HCT116 (cell line): ENCODE measurements at regions not wholly inside any gene's neighbourhood (a gene's known extent, or its start where the extent isn't known, plus 50 kb on each side); places are given as distances from the start of the nearest gene placed in this dataset.

ENCODE experiments used
- ATAC-seq: fragments of 200-7000 bp; cut with Tn5 transposase; 2 replicates; pipeline ENCODE4 v1.9.1; 2020; ENCODE audit warnings: mild to moderate bottlenecking, moderate library complexity
- BruUV-seq: library from RNA; stranded (reverse); fragments of 400-500 nt; replicated peaks from 2 replicates; lab custom pipeline; 2021; lab: Mats Ljungman, UMichigan
- CTCF ChIA-PET: fragments of 300-600 bp; sonication (Branson Sonifier 250); formaldehyde crosslinking; loops from one replicate; lab custom pipeline; 2021; ENCODE audit warnings: antibody characterized with exemption; lab: Charles Lee
- POLR2A ChIA-PET: fragments of 300-600, 350-600 bp; sonication (Branson Sonifier 250); formaldehyde crosslinking; loops from one replicate; lab custom pipeline; 2021; ENCODE audit warnings: antibody characterized with exemption; lab: Charles Lee
- RAD21 ChIA-PET, 2 experiments: fragments of 300-600 bp; sonication (Branson Sonifier 250); formaldehyde crosslinking; loops; one replicate each; lab custom pipeline; 2023; ENCODE audit warnings: low total read pairs in 2 of 2; ENCODE audit not compliant: uncharacterized antibody in 2 of 2, unreplicated experiment in 2 of 2, low non-redundant PET in 1 of 2; lab: Charles Lee
- DNase-seq: peaks from one replicate; pipeline ENCODE4 v3.0.0-alpha.2; 2010; ENCODE audit warnings: low read depth, low spot score
- H2AFZ ChIP-seq: fragments of 200-600 bp; shearing (Covaris generic), sonication (generic); 2 replicates; pipeline ENCODE4 v1.6.1; 2017; ENCODE audit warnings: low read depth, mixed run types, mixed read lengths, antibody characterized with exemption, low read length; ENCODE audit not compliant: poor library complexity, severe bottlenecking
- H3K27ac ChIP-seq: 2 replicates; pipeline ENCODE4 v1.5.1; 2012; ENCODE audit warnings: low read depth, low read length
- H3K27me3 ChIP-seq: fragments of 200-600 bp; sonication (generic); 2 replicates; pipeline ENCODE4 v1.6.1; 2016; ENCODE audit warnings: mixed run types, low read length, mixed read lengths; ENCODE audit not compliant: insufficient read depth
- H3K36me3 ChIP-seq, 2 experiments: fragments of 200-500 bp in 1 of 2; fragments of 200-600 bp in 1 of 2; sonication (Bioruptor generic) in 1 of 2; sonication (generic) in 1 of 2; 2 replicates each; pipeline versions ENCODE4 v1.5.1 to v1.6.1; 2014 to 2016; ENCODE audit warnings: low read length in 2 of 2, inconsistent platforms in 1 of 2, mixed read lengths in 1 of 2, mixed run types in 1 of 2; ENCODE audit not compliant: insufficient read depth in 2 of 2, control insufficient read depth in 1 of 2
- H3K4me1 ChIP-seq, 2 experiments: fragments of 200-600 bp in 1 of 2; sonication (generic) in 1 of 2; 2 replicates each; pipeline versions ENCODE4 v1.5.1 to v1.6.1; 2012 to 2017; ENCODE audit warnings: low read length in 2 of 2, inconsistent platforms in 1 of 2, mild to moderate bottlenecking in 1 of 2, mixed read lengths in 1 of 2, mixed run types in 1 of 2, moderate library complexity in 1 of 2; ENCODE audit not compliant: insufficient read depth in 2 of 2, control insufficient read depth in 1 of 2
- H3K4me2 ChIP-seq: fragments of 200-600 bp; sonication (generic); 2 replicates; pipeline ENCODE4 v1.6.1; 2017; ENCODE audit warnings: mixed run types, low read length, mixed read lengths
- H3K4me3 ChIP-seq, 2 experiments: fragments of 200-600 bp in 1 of 2; sonication (generic) in 1 of 2; replicated peaks in 1 of 2; 2 replicates each; pipeline ENCODE4 v1.5.1; 2011 to 2016; ENCODE audit warnings: low read length in 2 of 2, control low read depth in 1 of 2, low read depth in 1 of 2, mild to moderate bottlenecking in 1 of 2, mixed read lengths in 1 of 2, mixed run types in 1 of 2
- H3K79me2 ChIP-seq: fragments of 200-600 bp; sonication (generic); 2 replicates; pipeline ENCODE4 v1.6.1; 2017; ENCODE audit warnings: mild to moderate bottlenecking, mixed run types, low read length, moderate library complexity, mixed read lengths; ENCODE audit not compliant: insufficient read depth
- H3K9ac ChIP-seq: fragments of 200-600 bp; sonication (generic); 2 replicates; pipeline ENCODE4 v1.6.1; 2016; ENCODE audit warnings: low read length, mixed read lengths
- H3K9me2 ChIP-seq: fragments of 200-600 bp; sonication (generic), shearing (Covaris generic); 2 replicates; pipeline ENCODE4 v1.6.1; 2017; ENCODE audit warnings: mixed run types, mild to moderate bottlenecking, moderate library complexity; ENCODE audit not compliant: insufficient read depth
- H3K9me3 ChIP-seq, 2 experiments: fragments of 200-500 bp in 1 of 2; fragments of 200-600 bp in 1 of 2; sonication (Bioruptor generic) in 1 of 2; sonication (generic) in 1 of 2; 2 replicates each; pipeline ENCODE4 v1.6.1; 2014 to 2017; ENCODE audit warnings: low read length in 2 of 2, mixed read lengths in 2 of 2, inconsistent platforms in 1 of 2, low read depth in 1 of 2, mild to moderate bottlenecking in 1 of 2, mixed run types in 1 of 2, moderate library complexity in 1 of 2; ENCODE audit not compliant: control insufficient read depth in 1 of 2, insufficient read depth in 1 of 2
- H4K20me1 ChIP-seq: fragments of 200-600 bp; sonication (generic), shearing (Covaris generic); 2 replicates; pipeline ENCODE4 v1.6.1; 2017; ENCODE audit warnings: mixed run types, mild to moderate bottlenecking, moderate library complexity; ENCODE audit not compliant: insufficient read depth
- CBX3 ChIP-seq: IDR thresholded peaks from 2 replicates; pipeline ENCODE4 v1.6.1; 2012; ENCODE audit warnings: low read depth
- CEBPB ChIP-seq: IDR thresholded peaks from 2 replicates; pipeline ENCODE4 v1.6.1; 2012; ENCODE audit warnings: low read depth
- CTCF ChIP-seq, 3 experiments: fragments of 200-600 bp in 1 of 3; sonication (generic) in 1 of 3; IDR thresholded peaks in 2 of 3; conservative IDR thresholded peaks in 1 of 3; 2 replicates each; pipeline ENCODE4 v1.5.1; 2012 to 2017; ENCODE audit warnings: low read depth in 2 of 3, low read length in 2 of 3, antibody characterized with exemption in 1 of 3, borderline replicate concordance in 1 of 3, control low read depth in 1 of 3, mild to moderate bottlenecking in 1 of 3, mixed read lengths in 1 of 3, mixed run types in 1 of 3, moderate library complexity in 1 of 3; ENCODE audit not compliant: insufficient read depth in 1 of 3
- EGR1 ChIP-seq: IDR thresholded peaks from 2 replicates; pipeline ENCODE4 v1.6.1; 2012; ENCODE audit warnings: low read depth
- ELF1 ChIP-seq: IDR thresholded peaks from 2 replicates; pipeline ENCODE4 v1.6.1; 2012; ENCODE audit warnings: low read depth, borderline replicate concordance
- EZH2phosphoT487 ChIP-seq: fragments of 200-600 bp; IDR thresholded peaks from 2 replicates; pipeline ENCODE4 v1.6.1; 2018; ENCODE audit warnings: antibody characterized with exemption, borderline replicate concordance
- FOSL1 ChIP-seq: IDR thresholded peaks from 2 replicates; pipeline ENCODE4 v1.6.1; 2012; ENCODE audit warnings: low read depth
- JUND ChIP-seq: IDR thresholded peaks from 2 replicates; pipeline ENCODE4 v1.6.1; 2012
- MAX ChIP-seq: IDR thresholded peaks from 2 replicates; pipeline ENCODE4 v1.6.1; 2012
- POLR2A ChIP-seq: IDR thresholded peaks from 2 replicates; pipeline ENCODE4 v1.7.0; 2011; ENCODE audit warnings: borderline replicate concordance; ENCODE audit not compliant: insufficient read depth, insufficient read length; ENCODE audit errors: extremely low read depth
- POLR2AphosphoS5 ChIP-seq: IDR thresholded peaks from 2 replicates; pipeline ENCODE4 v1.6.1; 2011; ENCODE audit warnings: mild to moderate bottlenecking, low read depth, low read length, moderate library complexity
- RAD21 ChIP-seq: IDR thresholded peaks from 2 replicates; pipeline ENCODE4 v1.6.1; 2012; ENCODE audit warnings: low read depth, mild to moderate bottlenecking
- SIN3A ChIP-seq: IDR thresholded peaks from 2 replicates; pipeline ENCODE4 v1.6.1; 2012; ENCODE audit warnings: low read depth
- SP1 ChIP-seq: IDR thresholded peaks from 2 replicates; pipeline ENCODE4 v1.6.1; 2012; ENCODE audit warnings: low read depth
- SRF ChIP-seq: IDR thresholded peaks from 2 replicates; pipeline ENCODE4 v1.6.1; 2012; ENCODE audit warnings: low read depth
- TCF7L2 ChIP-seq: IDR thresholded peaks from 2 replicates; pipeline ENCODE4 v1.7.0; 2011; ENCODE audit warnings: borderline replicate concordance, inconsistent platforms; ENCODE audit not compliant: insufficient read depth, insufficient read length; ENCODE audit errors: extremely low read depth
- YY1 ChIP-seq: IDR thresholded peaks from 2 replicates; pipeline ENCODE4 v1.6.1; 2011; ENCODE audit warnings: low read length, low read depth, moderate library complexity, mild to moderate bottlenecking; ENCODE audit not compliant: insufficient replicate concordance; ENCODE audit errors: extremely low read depth
- intact Hi-C: fragments of 100-400 bp; cut with micrococcal nuclease; formaldehyde crosslinking; loops from 2 replicates; pipeline ENCODE4 v1.10.0; 2022

GRCh38 chr9:86792136-86792535 is 155.2 kb downstream of the GAS1 start:
- H3K27me3 ChIP-seq: peaks cover 32% of the 10 kb centered on the region; the same call in 1 of the 2 replicates
- RAD21 ChIA-PET: no interaction called here
- DNase-seq (peak; percentile 38), ATAC-seq (peak; percentile 85)
- BruUV-seq: no TSS peak
- H3K4me3 ChIP-seq: no peak overlapping the region
- no peaks in the 10 kb centered on the region for H3K9me2 ChIP-seq
- POLR2A ChIA-PET: no interaction called here
- peak; percentile 80 for TF ChIP-seq CBX3
- TF ChIP-seq FOSL1: peak; percentile 100
- TF ChIP-seq CEBPB: peak; percentile 43; the same call in 1 of the 2 replicates
- peak; percentile 43; the same call in 1 of the 2 replicates for TF ChIP-seq RAD21
- peak; percentile 97 for TF ChIP-seq JUND
- TF ChIP-seq TCF7L2: no peak
- no peak for TF ChIP-seq EGR1
- TF ChIP-seq POLR2A: no peak
- peak; percentile 73 for TF ChIP-seq SP1
- TF ChIP-seq SRF: peak; percentile 89
- TF ChIP-seq MAX: peak; percentile 37; the same call in 1 of the 2 replicates
- no peaks in the 10 kb centered on the region for H3K9me3 ChIP-seq
- CTCF ChIA-PET: no interaction called here
- no peak overlapping the region for H3K27ac ChIP-seq
- no peak overlapping the region for H3K9ac ChIP-seq
- H3K79me2 ChIP-seq: no peaks in the 10 kb centered on the region
- H3K36me3 ChIP-seq: no peaks in the 10 kb centered on the region
- H3K4me1 ChIP-seq: peaks cover 4 to 10% of the 10 kb centered on the region in 2 experiments; a peak in 3 of 4 replicates
- peak overlapping the region; percentile 11; the same call in 1 of the 2 replicates for H3K4me2 ChIP-seq
- H4K20me1 ChIP-seq: no peaks in the 10 kb centered on the region
- intact Hi-C loops: no loop called here
- no peak overlapping the region for H2AFZ ChIP-seq

- no peak overlapping the region for H3K9ac ChIP-seq
- no peaks in the 10 kb centered on the region for H3K9me3 ChIP-seq
- H2AFZ ChIP-seq: no peak overlapping the region
- H3K27ac ChIP-seq: no peak overlapping the region
- no TSS peak for BruUV-seq
- ChIA-PET POLR2A (no interaction called here), CTCF (no interaction called here), RAD21 (no interaction called here)
- ATAC-seq (no peak), DNase-seq (no peak)
- H3K27me3 ChIP-seq: peaks cover 38% of the 10 kb centered on the region
- no peaks in the 10 kb centered on the region for H4K20me1 ChIP-seq
- intact Hi-C loops: no loop called here
- H3K79me2 ChIP-seq: no peaks in the 10 kb centered on the region
- no peak overlapping the region for H3K4me3 ChIP-seq
- no peaks in the 10 kb centered on the region for H3K9me2 ChIP-seq
- peaks cover 4 to 10% of the 10 kb centered on the region in 2 experiments; a peak in 3 of 4 replicates for H3K4me1 ChIP-seq
- no peaks in the 10 kb centered on the region for H3K36me3 ChIP-seq
- no peak overlapping the region for H3K4me2 ChIP-seq
- TF ChIP-seq SIN3A: no peak
- no peak for TF ChIP-seq TCF7L2
- no peak for TF ChIP-seq CTCF (IDR thresholded peaks at IDR 0.05 in 2 of 3, conservative IDR thresholded peaks at IDR 0.05 in 1 of 3; ENCODE audit: borderline replicate concordance in 1 of 3, insufficient read depth in 1 of 3, low read depth in 2 of 3, low read length in 2 of 3)
- TF ChIP-seq SRF: no peak
- TF ChIP-seq POLR2AphosphoS5: no peak
- no peak for TF ChIP-seq MAX
- no peak for TF ChIP-seq ELF1
- TF ChIP-seq CEBPB: no peak
- no peak for TF ChIP-seq RAD21
- no peak for TF ChIP-seq YY1
- TF ChIP-seq EZH2phosphoT487: no peak
- no peak for TF ChIP-seq JUND
Measured at GRCh38 chr9:86790805-86791204, 156.5 kb downstream of the GAS1 start.
